Cardiac fibroblast (primary cell): ENCODE measurements at regions not wholly inside any gene's neighbourhood (a gene's known extent, or its start where the extent isn't known, plus 50 kb on each side); places are given as distances from the start of the nearest gene placed in this dataset.
"Not testable (repeated sequence)": the region's sequence is repeated elsewhere in the genome, so short reads cannot be mapped to it uniquely, and the experiment has no call there.

Experiments used
- DNase-seq, 2 donors: peaks; one replicate each; pipeline versions ENCODE4 v3.0.0 to v3.0.0-alpha.2; 2010; ENCODE audit warnings: low read depth in 2 of 2
- H3K4me3 ChIP-seq, 2 donors: replicated peaks in 1 of 2; 1 replicate in 1 of 2; 2 replicates in 1 of 2; pipeline ENCODE4 v1.5.1; 2011; ENCODE audit warnings: low read depth in 2 of 2, low read length in 2 of 2, mild to moderate bottlenecking in 2 of 2, moderate library complexity in 1 of 2
- TF ChIP-seq, protein P1 (sequence below): IDR thresholded peaks from one replicate; pipeline ENCODE4 v1.5.1; 2011; ENCODE audit warnings: low read depth, mild to moderate bottlenecking, low read length, inconsistent platforms

DNA sequence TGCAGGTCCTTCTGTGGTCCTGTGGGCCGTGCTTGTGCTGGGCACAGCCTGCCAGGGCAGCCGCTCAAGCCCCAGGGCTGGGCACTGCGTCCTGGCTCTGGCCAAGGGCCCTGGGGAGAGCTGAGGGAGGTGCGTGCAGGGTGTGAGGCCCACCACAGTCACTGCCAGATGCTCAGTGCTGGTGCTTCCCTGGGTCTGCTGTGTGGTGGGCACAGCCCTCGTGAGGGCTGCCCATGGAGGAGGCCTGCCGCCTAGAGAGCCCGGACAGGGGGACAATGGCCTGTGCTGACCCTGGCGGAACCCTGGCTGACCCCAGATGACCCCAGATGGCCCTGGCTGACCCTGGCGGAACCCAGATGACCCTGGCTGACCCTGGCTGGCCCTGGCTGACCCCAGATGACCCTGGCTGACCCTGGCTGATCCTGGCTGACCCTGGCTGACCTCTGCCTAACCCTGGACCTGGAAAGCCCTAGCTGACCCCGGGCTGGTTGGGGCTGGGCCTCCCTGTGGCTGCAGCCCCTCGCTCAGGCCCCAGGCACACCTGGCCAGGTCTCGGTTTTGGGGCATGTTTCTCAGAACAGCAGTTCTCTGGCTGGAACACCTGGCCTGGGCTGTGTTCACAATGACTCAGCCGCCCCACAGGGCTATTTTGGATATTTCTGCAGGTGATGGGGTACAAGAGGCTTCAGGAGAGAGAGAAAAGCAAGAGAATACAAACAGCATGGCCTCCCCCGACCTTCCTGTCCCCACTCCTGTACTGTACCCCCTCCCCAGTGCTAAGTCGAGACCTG is 55.4 kb downstream of the TMEM121 start:
- DNase-seq = no peak
- TF ChIP-seq, protein P1, sequence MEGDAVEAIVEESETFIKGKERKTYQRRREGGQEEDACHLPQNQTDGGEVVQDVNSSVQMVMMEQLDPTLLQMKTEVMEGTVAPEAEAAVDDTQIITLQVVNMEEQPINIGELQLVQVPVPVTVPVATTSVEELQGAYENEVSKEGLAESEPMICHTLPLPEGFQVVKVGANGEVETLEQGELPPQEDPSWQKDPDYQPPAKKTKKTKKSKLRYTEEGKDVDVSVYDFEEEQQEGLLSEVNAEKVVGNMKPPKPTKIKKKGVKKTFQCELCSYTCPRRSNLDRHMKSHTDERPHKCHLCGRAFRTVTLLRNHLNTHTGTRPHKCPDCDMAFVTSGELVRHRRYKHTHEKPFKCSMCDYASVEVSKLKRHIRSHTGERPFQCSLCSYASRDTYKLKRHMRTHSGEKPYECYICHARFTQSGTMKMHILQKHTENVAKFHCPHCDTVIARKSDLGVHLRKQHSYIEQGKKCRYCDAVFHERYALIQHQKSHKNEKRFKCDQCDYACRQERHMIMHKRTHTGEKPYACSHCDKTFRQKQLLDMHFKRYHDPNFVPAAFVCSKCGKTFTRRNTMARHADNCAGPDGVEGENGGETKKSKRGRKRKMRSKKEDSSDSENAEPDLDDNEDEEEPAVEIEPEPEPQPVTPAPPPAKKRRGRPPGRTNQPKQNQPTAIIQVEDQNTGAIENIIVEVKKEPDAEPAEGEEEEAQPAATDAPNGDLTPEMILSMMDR = no peak
- H3K4me3 ChIP-seq = no peak overlapping the region

- TF ChIP-seq, protein P1 = no peak
- DNase-seq = peak in 1 of 2 donors; percentile 1
- no peak overlapping the region for H3K4me3 ChIP-seq
Observed at GRCh38 chr14:105582639-105583038, 56.3 kb downstream of the TMEM121 start.

- not testable (repeated sequence) for H3K4me3 ChIP-seq, DNase-seq
Observed at GRCh38 chr14:105583914-105584313, 57.5 kb downstream of the TMEM121 start.

DNA sequence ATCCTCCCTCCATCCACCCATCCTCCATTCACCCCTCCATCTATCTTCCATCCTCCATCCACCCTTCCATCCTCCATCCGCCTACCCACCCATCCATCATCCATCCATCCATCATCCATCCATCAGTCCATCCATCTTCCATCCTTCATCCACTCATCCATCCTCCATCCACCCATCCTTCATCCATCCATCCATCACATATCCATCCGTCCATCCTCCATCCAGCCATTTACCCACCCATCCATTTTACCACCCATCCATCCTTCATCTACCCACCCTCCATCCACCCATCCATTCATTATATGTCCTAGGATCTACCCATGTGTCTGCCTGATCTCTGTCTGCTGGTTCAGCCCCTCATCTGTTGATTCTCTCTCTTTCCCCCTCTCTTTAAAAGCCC is 58.9 kb downstream of the TMEM121 start:
- DNase-seq = not testable (repeated sequence)

DNA sequence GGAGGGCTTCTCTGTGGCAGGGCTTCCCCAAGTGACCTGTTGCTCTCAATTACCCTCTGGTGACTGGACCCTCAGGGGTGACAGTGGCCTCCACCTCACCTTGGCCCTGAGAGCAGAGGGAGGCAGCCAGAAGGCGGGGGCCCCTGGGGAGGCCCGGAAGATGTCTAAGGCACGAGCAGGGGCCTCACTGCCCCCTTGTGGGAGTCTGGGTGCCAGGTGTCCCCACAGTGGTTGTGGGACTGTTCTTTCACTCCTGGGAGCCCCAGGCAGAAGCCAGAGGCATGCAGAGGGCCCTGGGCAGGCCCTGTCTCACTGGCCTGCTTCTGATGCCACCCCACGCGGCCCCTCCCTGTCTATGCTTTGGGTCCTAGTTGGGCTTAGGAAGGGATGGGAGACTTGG is 59.3 kb downstream of the TMEM121 start:
- DNase-seq, H3K4me3 ChIP-seq: not testable (repeated sequence)

More for the DNA sequence above, 58.9 kb downstream of the TMEM121 start:
- H3K4me3 ChIP-seq = not testable (repeated sequence)

GRCh38 chr14:105586144-105586872 is 59.9 kb downstream of the TMEM121 start:
- not testable (repeated sequence) for H3K4me3 ChIP-seq, DNase-seq

- H3K4me3 ChIP-seq, DNase-seq: not testable (repeated sequence)
Observed at GRCh38 chr14:105587034-105587433, 60.7 kb downstream of the TMEM121 start.

DNA sequence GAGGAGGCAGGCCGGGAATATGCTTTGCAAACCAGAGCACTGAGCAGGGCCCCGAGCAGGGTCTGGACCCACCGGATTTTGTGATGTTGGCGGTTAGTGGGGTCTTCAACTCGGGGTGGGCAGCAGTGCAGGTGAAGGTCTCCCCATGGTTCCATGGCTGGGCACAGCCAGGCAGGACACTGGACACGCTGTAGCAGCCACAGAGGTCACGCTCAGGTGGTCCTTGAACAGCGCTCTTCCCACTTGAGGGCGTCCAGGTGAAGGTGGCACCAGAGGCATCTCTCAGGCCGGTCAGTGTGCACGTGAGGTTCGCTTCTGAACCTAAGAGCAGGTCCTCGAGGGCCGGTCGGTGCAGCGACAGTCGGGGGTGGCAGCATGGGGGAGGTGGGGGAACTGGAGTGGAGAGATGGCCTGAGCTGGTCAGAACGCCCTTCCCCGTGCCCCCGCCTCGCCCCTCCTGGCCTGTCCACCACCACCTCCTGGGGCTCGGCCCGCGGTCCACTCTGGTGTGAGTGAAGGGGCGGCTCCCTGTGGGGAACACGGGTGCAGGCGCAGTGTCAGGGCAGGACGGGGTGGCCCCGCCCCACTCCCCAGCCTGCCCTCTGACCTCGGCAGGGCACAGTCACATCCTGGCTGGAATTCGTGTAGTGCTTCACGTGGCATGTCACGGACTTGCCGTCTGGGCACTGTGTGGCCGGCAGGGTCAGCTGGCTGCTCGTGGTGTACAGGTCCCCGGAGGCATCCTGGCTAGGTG is 61.3 kb downstream of the TMEM121 start:
- H3K4me3 ChIP-seq, DNase-seq: not testable (repeated sequence)

DNA sequence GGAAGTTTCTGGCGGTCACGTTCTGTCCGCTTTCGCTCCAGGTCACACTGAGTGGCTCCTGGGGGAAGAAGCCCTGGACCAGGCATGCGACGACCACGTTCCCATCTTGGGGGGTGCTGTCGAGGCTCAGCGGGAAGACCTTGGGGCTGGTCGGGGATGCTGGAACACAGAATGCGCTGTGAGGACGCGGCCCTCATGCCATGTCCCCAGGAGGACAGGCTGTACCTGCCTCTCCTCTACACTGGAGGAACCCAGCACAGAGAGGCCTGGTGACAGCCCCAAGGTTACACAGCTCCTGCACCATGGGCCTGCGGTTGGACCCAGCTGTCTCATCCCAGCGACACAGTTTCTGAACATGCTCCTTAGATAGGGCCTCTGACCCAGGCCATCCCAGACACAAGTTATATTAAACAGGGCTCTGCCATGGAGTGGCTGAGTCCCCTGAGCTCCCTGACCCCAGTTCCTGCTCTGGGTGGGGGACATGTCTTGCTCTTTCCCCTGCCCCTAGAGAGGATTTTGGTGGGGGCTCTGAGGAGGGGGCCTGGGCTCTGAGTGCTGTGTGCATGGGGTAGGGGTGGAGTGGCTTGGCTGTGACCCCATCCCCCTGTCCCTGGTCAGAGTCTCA is 62.0 kb downstream of the TMEM121 start:
- no peak overlapping the region for H3K4me3 ChIP-seq
- no peak for DNase-seq
- TF ChIP-seq, protein P1 = no peak
